GM12891 (cell line): ENCODE measurements at regions not wholly inside any gene's neighbourhood (a gene's known extent, or its start where the extent isn't known, plus 50 kb on each side); places are given as distances from the start of the nearest gene placed in this dataset.

Experiments
- POLR2A ChIP-seq: IDR thresholded peaks from 2 replicates; pipeline ENCODE4 v1.6.1; 2011; ENCODE audit warnings: low read depth, low read length, control low read depth
- POLR2AphosphoS5 ChIP-seq: IDR thresholded peaks from 2 replicates; pipeline ENCODE4 v1.6.1; 2011; ENCODE audit warnings: low read depth, low read length, control low read depth
- TAF1 ChIP-seq: IDR thresholded peaks from 2 replicates; pipeline ENCODE4 v1.6.1; 2011; ENCODE audit warnings: low read depth, low read length, control low read depth

DNA sequence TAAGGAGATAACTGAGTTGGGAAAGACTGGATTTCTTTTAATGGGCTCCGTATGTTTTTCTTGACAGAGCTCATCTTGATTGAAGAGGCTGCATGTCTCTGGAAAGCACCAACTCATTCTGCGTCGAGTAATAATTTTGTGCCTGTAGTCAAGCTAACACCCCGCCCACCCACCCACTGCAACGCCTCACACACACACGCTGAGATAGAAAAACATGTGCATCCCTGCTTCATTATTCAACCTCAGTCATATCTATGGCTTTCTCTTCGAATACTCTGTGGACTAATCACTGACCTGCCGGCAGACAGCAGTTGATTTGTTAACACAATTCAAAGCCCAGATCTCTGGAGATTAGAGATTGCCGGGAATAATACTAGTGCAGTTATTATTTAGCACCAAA is 220.2 kb upstream of the TOM1L1 start:
- TF ChIP-seq POLR2A, result no peak
- TF ChIP-seq TAF1, result no peak
- no peak for TF ChIP-seq POLR2AphosphoS5
